SH-SY5Y (cell line): ENCODE measurements at regions not wholly inside any gene's neighbourhood (a gene's known extent, or its start where the extent isn't known, plus 50 kb on each side); places are given as distances from the start of the nearest gene placed in this dataset.

Source experiments
- GATA2 ChIP-seq: IDR thresholded peaks from 2 replicates; pipeline ENCODE4 v1.6.1; 2011; ENCODE audit warnings: mild to moderate bottlenecking, low read depth, low read length
- GATA3 ChIP-seq: IDR thresholded peaks from 2 replicates; pipeline ENCODE4 v1.6.1; 2011; ENCODE audit warnings: low read depth, mild to moderate bottlenecking, low read length, moderate library complexity

GRCh38 chr14:66341239-66341638, 144.9 kb upstream of the CCDC196 start:
- TF ChIP-seq GATA3 (no peak), GATA2 (no peak)

GRCh38 chr14:66345986-66346385, 140.2 kb upstream of the CCDC196 start:
- TF ChIP-seq GATA3: no peak
- TF ChIP-seq GATA2: no peak

- TF ChIP-seq GATA2: no peak
- TF ChIP-seq GATA3: no peak
Observed at GRCh38 chr14:66351310-66351709, 134.9 kb upstream of the CCDC196 start.

DNA sequence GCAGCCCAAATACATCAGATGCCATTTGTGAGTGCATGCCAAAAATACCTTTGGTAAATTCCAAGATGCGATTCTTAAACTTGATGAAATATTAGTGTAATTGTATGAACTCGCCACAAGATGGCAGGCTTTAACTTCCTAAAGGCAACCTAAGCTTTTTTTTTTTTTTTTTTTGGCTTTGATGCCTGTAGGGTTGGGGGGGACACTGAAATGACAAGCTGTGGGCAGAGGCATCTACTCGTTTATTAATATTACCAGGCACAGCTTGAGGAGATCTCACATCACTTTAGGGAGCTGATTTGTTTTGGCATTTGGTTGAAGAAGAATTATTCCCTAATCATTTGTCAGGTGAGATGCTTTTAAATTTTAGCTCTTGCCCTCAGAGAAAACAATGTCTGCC, 126.7 kb upstream of the CCDC196 start:
- TF ChIP-seq GATA2: no peak
- no peak for TF ChIP-seq GATA3

GRCh38 chr14:66360366-66360926, 125.7 kb upstream of the CCDC196 start:
- no peak for TF ChIP-seq GATA3
- TF ChIP-seq GATA2: no peak

DNA sequence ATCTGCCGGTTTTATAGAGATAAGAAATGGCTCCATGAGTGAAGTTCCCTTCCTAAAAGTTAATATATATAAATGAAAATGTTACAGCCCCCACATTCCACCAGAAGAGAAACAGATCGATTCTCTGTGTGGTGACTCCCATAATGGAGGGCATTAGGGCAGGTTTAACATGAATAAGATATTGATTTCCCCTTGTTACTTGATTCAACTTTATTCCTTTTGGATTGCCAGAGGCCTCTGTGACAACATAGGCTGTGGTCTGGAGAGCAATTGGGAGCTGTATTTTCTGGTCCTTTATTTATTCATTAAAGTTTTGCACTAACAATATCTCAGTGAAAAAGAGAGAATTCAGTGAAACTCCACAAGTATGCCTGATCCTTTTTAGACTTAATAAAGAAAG, 125.2 kb upstream of the CCDC196 start:
- no peak for TF ChIP-seq GATA3

- no peak for TF ChIP-seq GATA3
- no peak for TF ChIP-seq GATA2
Observed at GRCh38 chr14:66365388-66365787, 120.8 kb upstream of the CCDC196 start.

DNA sequence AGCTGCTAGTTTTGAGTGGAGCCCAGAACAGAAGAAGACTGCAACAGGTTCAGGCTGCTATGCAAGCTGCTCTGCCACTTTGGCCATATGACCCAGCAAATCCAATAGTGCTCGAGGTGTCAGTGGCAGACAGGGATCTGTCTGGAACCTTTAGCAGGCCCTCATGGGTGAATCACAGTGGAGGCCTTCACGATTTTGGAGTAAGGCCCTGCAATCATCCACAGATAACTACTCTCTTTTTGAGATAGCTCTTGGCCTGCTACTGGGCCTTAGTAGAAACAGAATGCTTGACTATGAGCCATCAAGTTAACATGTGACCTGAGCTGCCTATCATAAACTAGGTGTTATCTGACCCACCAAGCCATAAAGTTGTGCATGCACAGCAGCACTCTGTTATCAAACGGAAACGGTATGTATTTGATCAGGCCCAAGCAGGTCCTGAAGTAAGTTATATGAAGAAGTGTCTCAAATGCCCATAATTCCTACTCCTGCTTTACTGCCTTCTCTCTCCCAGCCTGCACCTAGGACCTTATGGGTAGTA, 116.9 kb upstream of the CCDC196 start:
- no peak for TF ChIP-seq GATA3
- no peak for TF ChIP-seq GATA2

DNA sequence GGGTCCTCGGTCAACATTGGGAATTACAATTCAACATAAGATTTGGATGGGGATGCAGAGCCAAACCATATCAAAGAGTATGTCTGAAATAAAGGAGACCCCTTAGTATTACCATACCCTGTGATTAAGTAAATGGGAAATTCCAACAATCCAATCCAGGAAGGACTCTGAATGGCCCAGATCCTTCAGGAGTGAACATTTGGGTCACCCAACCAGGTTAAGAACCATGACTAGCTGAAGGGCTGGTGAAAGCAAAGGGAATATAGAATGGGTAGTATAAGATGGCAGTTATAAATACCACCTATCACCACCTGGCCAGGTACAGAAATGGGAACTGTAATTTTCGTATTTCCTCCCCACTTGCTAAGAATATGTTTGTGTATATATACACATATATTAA, 114.4 kb upstream of the CCDC196 start:
- TF ChIP-seq GATA3: no peak
- TF ChIP-seq GATA2: no peak

- TF ChIP-seq GATA3 (no peak), GATA2 (no peak)
Observed at GRCh38 chr14:66375046-66375964, 110.9 kb upstream of the CCDC196 start.

DNA sequence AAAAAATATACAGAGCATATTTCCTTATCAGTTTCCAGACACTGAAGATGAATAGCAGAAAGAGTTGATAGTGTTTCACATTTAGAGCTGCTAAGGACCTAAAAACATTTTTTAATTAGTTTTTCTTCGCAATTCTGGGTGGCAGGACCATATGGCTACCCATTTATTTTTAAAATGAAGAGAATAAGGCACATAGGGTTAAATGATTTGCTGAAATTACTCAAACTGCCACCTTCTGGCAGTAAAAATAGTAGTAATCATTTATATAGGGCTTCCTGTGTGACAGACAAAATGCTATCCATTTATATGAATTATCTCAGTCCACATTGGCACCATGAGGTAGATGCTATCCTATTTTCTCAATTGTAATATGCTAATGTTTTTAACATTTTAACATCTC, 108.6 kb upstream of the CCDC196 start:
- TF ChIP-seq GATA2 (no peak), GATA3 (no peak)

GRCh38 chr14:66378712-66379505, 107.3 kb upstream of the CCDC196 start:
- TF ChIP-seq GATA2: no peak
- TF ChIP-seq GATA3: no peak

GRCh38 chr14:66380143-66380542, 106.0 kb upstream of the CCDC196 start:
- no peak for TF ChIP-seq GATA2
- TF ChIP-seq GATA3: no peak

GRCh38 chr14:66381755-66382154, 104.4 kb upstream of the CCDC196 start:
- TF ChIP-seq GATA2 (no peak), GATA3 (no peak)
